ENCODE measurements at regions not wholly inside any gene's neighbourhood (a gene's known extent, or its start where the extent isn't known, plus 50 kb on each side); places are given as distances from the start of the nearest gene placed in this dataset.

DNA sequence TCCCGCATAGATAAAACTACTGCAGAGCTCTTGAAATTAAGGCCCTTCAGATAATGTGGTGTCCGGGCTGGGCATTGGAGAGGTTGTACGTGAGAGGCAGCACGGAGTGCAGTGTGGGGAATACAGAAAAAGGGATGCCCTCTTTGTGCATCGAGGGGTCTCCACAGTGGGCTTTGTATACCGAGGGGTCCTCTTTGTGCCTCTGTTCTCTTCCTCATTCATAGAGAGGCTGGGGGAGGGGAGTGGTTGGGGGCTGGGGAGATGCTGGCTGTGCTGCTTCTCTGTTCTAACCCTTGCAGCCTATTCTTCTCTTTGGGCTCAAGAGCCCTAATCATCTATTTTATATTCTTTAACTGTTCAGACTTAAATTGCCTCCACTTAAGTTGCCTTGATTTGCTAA, 74.3 kb upstream of the NDN start:
- no peaks in the 10 kb centered on the region for H3K36me3 ChIP-seq (ENCODE audit: control insufficient read depth in 2 of 2, insufficient read depth in 1 of 2, low read length in 2 of 2)
- CTCF ChIA-PET, result no interaction called here
- POLR2A ChIA-PET, result no interaction called here

DNA sequence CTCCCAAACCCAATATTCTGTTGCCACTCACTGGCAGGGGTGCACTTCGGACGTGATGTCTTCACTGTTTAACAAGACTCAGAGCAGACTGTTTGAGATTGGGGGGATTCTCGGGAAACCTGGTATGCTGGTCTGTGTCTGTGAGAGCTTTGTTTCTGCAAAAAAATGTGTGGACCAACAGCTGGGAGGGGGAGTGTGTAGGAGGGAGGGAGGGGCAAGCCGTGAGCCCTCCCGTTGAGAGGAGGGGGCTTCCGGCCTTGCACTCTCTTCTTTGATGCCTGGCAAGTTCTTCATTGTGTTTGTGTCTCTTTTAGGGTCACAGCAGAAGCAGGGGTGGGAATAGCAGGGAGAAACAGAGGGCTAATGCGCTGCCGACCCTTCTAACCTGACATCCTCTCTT, 74.9 kb upstream of the NDN start:
- no peaks in the 10 kb centered on the region for H3K9me3 ChIP-seq (ENCODE audit: control insufficient read depth, insufficient read depth, low read depth, low read length)
- H3K4me1 ChIP-seq (ENCODE audit: control insufficient read depth, insufficient read depth, low read length), result no peaks in the 10 kb centered on the region
- H3K27ac ChIP-seq (ENCODE audit: extremely low read depth, low read depth, low read length), result no peak overlapping the region
- ChIA-PET POLR2A (no interaction called here), CTCF (no interaction called here)
- no peak overlapping the region for H3K4me3 ChIP-seq (ENCODE audit: low read depth, low read length)
- H3K36me3 ChIP-seq (ENCODE audit: control insufficient read depth in 2 of 2, insufficient read depth in 1 of 2, low read length in 2 of 2), result no peaks in the 10 kb centered on the region
- TF ChIP-seq, protein P1, sequence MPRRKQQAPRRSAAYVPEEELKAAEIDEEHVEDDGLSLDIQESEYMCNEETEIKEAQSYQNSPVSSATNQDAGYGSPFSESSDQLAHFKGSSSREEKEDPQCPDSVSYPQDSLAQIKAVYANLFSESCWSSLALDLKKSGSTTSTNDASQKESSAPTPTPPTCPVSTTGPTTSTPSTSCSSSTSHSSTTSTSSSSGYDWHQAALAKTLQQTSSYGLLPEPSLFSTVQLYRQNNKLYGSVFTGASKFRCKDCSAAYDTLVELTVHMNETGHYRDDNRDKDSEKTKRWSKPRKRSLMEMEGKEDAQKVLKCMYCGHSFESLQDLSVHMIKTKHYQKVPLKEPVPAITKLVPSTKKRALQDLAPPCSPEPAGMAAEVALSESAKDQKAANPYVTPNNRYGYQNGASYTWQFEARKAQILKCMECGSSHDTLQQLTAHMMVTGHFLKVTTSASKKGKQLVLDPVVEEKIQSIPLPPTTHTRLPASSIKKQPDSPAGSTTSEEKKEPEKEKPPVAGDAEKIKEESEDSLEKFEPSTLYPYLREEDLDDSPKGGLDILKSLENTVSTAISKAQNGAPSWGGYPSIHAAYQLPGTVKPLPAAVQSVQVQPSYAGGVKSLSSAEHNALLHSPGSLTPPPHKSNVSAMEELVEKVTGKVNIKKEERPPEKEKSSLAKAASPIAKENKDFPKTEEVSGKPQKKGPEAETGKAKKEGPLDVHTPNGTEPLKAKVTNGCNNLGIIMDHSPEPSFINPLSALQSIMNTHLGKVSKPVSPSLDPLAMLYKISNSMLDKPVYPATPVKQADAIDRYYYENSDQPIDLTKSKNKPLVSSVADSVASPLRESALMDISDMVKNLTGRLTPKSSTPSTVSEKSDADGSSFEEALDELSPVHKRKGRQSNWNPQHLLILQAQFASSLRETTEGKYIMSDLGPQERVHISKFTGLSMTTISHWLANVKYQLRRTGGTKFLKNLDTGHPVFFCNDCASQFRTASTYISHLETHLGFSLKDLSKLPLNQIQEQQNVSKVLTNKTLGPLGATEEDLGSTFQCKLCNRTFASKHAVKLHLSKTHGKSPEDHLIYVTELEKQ (tag by site-specific recombination; IDR thresholded peaks at IDR 0.05; ENCODE audit: borderline replicate concordance), result no peak
- TF ChIP-seq ZNF155 (tag by site-specific recombination; IDR thresholded peaks at IDR 0.05) (no peak), HOXD13 (CRISPR knock-in tag; IDR thresholded peaks at IDR 0.05; ENCODE audit: borderline replicate concordance) (no peak), ZNF292 (tag by site-specific recombination; IDR thresholded peaks at IDR 0.05; ENCODE audit: borderline replicate concordance, low read depth) (no peak), REPIN1 (tag by site-specific recombination; IDR thresholded peaks at IDR 0.05; ENCODE audit: low read depth) (no peak), SETDB1 (IDR thresholded peaks at IDR 0.05; ENCODE audit: insufficient read length, low read length) (no peak), ZNF777 (tag by site-specific recombination; IDR thresholded peaks at IDR 0.05; ENCODE audit: borderline replicate concordance) (no peak)
- TF ChIP-seq, protein P2, sequence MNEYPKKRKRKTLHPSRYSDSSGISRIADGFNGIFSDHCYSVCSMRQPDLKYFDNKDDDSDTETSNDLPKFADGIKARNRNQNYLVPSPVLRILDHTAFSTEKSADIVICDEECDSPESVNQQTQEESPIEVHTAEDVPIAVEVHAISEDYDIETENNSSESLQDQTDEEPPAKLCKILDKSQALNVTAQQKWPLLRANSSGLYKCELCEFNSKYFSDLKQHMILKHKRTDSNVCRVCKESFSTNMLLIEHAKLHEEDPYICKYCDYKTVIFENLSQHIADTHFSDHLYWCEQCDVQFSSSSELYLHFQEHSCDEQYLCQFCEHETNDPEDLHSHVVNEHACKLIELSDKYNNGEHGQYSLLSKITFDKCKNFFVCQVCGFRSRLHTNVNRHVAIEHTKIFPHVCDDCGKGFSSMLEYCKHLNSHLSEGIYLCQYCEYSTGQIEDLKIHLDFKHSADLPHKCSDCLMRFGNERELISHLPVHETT (tag by site-specific recombination; IDR thresholded peaks at IDR 0.05), result no peak
- TF ChIP-seq, protein P3, sequence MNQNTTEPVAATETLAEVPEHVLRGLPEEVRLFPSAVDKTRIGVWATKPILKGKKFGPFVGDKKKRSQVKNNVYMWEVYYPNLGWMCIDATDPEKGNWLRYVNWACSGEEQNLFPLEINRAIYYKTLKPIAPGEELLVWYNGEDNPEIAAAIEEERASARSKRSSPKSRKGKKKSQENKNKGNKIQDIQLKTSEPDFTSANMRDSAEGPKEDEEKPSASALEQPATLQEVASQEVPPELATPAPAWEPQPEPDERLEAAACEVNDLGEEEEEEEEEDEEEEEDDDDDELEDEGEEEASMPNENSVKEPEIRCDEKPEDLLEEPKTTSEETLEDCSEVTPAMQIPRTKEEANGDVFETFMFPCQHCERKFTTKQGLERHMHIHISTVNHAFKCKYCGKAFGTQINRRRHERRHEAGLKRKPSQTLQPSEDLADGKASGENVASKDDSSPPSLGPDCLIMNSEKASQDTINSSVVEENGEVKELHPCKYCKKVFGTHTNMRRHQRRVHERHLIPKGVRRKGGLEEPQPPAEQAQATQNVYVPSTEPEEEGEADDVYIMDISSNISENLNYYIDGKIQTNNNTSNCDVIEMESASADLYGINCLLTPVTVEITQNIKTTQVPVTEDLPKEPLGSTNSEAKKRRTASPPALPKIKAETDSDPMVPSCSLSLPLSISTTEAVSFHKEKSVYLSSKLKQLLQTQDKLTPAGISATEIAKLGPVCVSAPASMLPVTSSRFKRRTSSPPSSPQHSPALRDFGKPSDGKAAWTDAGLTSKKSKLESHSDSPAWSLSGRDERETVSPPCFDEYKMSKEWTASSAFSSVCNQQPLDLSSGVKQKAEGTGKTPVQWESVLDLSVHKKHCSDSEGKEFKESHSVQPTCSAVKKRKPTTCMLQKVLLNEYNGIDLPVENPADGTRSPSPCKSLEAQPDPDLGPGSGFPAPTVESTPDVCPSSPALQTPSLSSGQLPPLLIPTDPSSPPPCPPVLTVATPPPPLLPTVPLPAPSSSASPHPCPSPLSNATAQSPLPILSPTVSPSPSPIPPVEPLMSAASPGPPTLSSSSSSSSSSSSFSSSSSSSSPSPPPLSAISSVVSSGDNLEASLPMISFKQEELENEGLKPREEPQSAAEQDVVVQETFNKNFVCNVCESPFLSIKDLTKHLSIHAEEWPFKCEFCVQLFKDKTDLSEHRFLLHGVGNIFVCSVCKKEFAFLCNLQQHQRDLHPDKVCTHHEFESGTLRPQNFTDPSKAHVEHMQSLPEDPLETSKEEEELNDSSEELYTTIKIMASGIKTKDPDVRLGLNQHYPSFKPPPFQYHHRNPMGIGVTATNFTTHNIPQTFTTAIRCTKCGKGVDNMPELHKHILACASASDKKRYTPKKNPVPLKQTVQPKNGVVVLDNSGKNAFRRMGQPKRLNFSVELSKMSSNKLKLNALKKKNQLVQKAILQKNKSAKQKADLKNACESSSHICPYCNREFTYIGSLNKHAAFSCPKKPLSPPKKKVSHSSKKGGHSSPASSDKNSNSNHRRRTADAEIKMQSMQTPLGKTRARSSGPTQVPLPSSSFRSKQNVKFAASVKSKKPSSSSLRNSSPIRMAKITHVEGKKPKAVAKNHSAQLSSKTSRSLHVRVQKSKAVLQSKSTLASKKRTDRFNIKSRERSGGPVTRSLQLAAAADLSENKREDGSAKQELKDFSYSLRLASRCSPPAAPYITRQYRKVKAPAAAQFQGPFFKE (tag by site-specific recombination; IDR thresholded peaks at IDR 0.05; ENCODE audit: borderline replicate concordance), result no peak

More for the DNA sequence above, 74.3 kb upstream of the NDN start:
- TF ChIP-seq, protein P4, sequence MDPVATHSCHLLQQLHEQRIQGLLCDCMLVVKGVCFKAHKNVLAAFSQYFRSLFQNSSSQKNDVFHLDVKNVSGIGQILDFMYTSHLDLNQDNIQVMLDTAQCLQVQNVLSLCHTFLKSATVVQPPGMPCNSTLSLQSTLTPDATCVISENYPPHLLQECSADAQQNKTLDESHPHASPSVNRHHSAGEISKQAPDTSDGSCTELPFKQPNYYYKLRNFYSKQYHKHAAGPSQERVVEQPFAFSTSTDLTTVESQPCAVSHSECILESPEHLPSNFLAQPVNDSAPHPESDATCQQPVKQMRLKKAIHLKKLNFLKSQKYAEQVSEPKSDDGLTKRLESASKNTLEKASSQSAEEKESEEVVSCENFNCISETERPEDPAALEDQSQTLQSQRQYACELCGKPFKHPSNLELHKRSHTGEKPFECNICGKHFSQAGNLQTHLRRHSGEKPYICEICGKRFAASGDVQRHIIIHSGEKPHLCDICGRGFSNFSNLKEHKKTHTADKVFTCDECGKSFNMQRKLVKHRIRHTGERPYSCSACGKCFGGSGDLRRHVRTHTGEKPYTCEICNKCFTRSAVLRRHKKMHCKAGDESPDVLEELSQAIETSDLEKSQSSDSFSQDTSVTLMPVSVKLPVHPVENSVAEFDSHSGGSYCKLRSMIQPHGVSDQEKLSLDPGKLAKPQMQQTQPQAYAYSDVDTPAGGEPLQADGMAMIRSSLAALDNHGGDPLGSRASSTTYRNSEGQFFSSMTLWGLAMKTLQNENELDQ (tag by site-specific recombination; IDR thresholded peaks at IDR 0.05; ENCODE audit: low read depth), result no peak
- TF ChIP-seq GLI4 (tag by site-specific recombination; IDR thresholded peaks at IDR 0.05) (no peak), ZNF530 (tag by site-specific recombination; IDR thresholded peaks at IDR 0.05; ENCODE audit: low read depth) (no peak), MYNN (tag by site-specific recombination; IDR thresholded peaks at IDR 0.05; ENCODE audit: borderline replicate concordance) (no peak), ZNF571 (tag by site-specific recombination; IDR thresholded peaks at IDR 0.05) (no peak), ZFP41 (tag by site-specific recombination; IDR thresholded peaks at IDR 0.05; ENCODE audit: borderline replicate concordance) (no peak), SETDB1 (IDR thresholded peaks at IDR 0.05; ENCODE audit: insufficient read length, low read length) (no peak), ZBTB17 (tag by site-specific recombination; IDR thresholded peaks at IDR 0.05) (no peak), ZNF624 (tag by site-specific recombination; IDR thresholded peaks at IDR 0.05) (no peak), KLF1 (tag by site-specific recombination; IDR thresholded peaks at IDR 0.05) (no peak), ZNF776 (tag by site-specific recombination; IDR thresholded peaks at IDR 0.05; ENCODE audit: borderline replicate concordance) (no peak), ZNF133 (tag by site-specific recombination; IDR thresholded peaks at IDR 0.05) (no peak), SP2 (tag by site-specific recombination; IDR thresholded peaks at IDR 0.05) (no peak), ZNF510 (tag by site-specific recombination; IDR thresholded peaks at IDR 0.05; ENCODE audit: insufficient replicate concordance) (no peak), ZBTB8A (tag by site-specific recombination; IDR thresholded peaks at IDR 0.05) (no peak), REPIN1 (tag by site-specific recombination; IDR thresholded peaks at IDR 0.05; ENCODE audit: low read depth) (no peak), ZNF140 (tag by site-specific recombination; IDR thresholded peaks at IDR 0.05) (no peak)
- TF ChIP-seq, protein P5, sequence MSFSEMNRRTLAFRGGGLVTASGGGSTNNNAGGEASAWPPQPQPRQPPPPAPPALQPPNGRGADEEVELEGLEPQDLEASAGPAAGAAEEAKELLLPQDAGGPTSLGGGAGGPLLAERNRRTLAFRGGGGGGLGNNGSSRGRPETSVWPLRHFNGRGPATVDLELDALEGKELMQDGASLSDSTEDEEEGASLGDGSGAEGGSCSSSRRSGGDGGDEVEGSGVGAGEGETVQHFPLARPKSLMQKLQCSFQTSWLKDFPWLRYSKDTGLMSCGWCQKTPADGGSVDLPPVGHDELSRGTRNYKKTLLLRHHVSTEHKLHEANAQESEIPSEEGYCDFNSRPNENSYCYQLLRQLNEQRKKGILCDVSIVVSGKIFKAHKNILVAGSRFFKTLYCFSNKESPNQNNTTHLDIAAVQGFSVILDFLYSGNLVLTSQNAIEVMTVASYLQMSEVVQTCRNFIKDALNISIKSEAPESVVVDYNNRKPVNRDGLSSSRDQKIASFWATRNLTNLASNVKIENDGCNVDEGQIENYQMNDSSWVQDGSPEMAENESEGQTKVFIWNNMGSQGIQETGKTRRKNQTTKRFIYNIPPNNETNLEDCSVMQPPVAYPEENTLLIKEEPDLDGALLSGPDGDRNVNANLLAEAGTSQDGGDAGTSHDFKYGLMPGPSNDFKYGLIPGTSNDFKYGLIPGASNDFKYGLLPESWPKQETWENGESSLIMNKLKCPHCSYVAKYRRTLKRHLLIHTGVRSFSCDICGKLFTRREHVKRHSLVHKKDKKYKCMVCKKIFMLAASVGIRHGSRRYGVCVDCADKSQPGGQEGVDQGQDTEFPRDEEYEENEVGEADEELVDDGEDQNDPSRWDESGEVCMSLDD (tag by site-specific recombination; IDR thresholded peaks at IDR 0.05), result no peak
- H3K27ac ChIP-seq (ENCODE audit: extremely low read depth, low read depth, low read length), result no peak overlapping the region
- H3K9me3 ChIP-seq (ENCODE audit: control insufficient read depth, insufficient read depth, low read depth, low read length), result no peaks in the 10 kb centered on the region
- no peaks in the 10 kb centered on the region for H3K4me1 ChIP-seq (ENCODE audit: control insufficient read depth, insufficient read depth, low read length)
- H3K4me3 ChIP-seq (ENCODE audit: low read depth, low read length), result no peak overlapping the region

All from HEK293 (cell line).